ENCODE measurements at regions not wholly inside any gene's neighbourhood (a gene's known extent, or its start where the extent isn't known, plus 50 kb on each side); places are given as distances from the start of the nearest gene placed in this dataset.

DNA sequence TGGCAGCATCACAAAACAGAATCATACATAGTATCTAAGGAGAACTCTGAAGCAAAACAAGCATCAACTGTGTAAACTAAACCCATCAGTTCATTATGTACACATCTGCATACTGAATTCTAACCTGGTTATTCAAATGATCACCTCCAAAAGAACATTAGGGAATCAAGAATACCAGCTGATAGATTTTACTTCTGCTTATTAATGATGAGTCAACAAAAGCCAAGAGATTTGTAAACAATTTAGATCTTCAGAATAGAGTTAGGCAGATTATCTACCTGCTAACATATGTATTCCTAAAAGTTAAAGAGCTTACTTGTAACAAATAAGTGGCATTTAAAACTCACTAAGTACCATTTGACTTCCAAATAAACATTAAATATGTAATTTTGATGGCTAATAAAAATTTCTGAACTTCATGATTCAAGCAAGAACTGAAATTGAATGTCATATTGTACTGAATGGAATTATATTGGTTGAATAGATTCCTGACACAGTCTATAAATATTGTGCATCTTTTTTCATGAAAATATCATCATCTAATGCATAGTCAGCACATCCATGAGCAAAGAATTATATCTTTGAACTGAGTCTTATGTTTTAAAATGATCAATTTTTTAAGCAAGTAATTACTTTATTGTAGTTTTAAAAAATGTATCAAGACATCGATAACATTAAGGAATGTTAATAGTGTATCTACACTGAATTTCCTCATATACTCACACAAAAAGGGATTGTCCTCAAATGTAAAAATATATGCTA lies 470.5 kb downstream of the GRXCR1 start:
- TF ChIP-seq, protein P1, sequence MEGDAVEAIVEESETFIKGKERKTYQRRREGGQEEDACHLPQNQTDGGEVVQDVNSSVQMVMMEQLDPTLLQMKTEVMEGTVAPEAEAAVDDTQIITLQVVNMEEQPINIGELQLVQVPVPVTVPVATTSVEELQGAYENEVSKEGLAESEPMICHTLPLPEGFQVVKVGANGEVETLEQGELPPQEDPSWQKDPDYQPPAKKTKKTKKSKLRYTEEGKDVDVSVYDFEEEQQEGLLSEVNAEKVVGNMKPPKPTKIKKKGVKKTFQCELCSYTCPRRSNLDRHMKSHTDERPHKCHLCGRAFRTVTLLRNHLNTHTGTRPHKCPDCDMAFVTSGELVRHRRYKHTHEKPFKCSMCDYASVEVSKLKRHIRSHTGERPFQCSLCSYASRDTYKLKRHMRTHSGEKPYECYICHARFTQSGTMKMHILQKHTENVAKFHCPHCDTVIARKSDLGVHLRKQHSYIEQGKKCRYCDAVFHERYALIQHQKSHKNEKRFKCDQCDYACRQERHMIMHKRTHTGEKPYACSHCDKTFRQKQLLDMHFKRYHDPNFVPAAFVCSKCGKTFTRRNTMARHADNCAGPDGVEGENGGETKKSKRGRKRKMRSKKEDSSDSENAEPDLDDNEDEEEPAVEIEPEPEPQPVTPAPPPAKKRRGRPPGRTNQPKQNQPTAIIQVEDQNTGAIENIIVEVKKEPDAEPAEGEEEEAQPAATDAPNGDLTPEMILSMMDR (IDR thresholded peaks at IDR 0.05): no peak
- DNase-seq: no peak
- H3K36me3 Mint-ChIP-seq (ENCODE audit: low read depth): no peaks in the 10 kb centered on the region
- no peaks in the 10 kb centered on the region for H3K4me1 Mint-ChIP-seq (ENCODE audit: low read depth)
- no peaks in the 10 kb centered on the region; the same call in 1 of the 2 replicates for H3K27me3 Mint-ChIP-seq (ENCODE audit: insufficient read depth)
- no peak overlapping the region for H3K4me3 Mint-ChIP-seq
- H3K27ac Mint-ChIP-seq: no peak overlapping the region
- H3K9me3 Mint-ChIP-seq: peaks cover 15% of the 10 kb centered on the region

DNA sequence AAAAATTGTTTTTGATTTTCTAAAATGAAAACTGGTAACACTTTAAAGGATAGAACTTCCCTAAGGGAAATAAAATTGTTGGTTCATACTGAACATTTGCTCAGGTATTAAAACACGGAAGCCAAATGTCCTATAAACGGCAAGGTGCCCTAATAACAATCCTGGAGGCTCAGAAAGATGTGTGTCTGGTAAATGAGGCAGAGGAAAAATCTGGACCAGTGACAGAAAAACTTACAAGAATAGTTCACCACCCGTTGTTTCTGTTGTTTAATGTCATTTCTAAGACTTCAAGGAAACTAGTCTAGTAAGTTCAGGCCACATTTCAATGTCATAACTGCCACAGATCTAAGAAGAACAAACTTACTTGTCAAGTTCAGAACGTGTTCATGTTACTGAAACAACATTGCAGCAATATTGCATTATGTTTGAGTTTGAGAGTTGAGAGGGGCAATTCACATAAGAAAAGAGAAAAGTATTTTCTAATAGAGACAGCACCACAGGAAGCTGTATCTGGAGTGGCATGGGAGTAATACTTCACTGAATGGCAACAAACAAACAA lies 476.6 kb downstream of the GRXCR1 start:
- DNase-seq: no peak
- Mint-ChIP-seq H3K4me1 (ENCODE audit: low read depth) (no peaks in the 10 kb centered on the region), H3K9me3 (peaks cover 43% of the 10 kb centered on the region), H3K27ac (no peak overlapping the region), H3K27me3 (ENCODE audit: insufficient read depth) (no peaks in the 10 kb centered on the region; the same call in 1 of the 2 replicates), H3K36me3 (ENCODE audit: low read depth) (no peaks in the 10 kb centered on the region), H3K4me3 (no peak overlapping the region)
- TF ChIP-seq, protein P1 (IDR thresholded peaks at IDR 0.05): no peak

DNA sequence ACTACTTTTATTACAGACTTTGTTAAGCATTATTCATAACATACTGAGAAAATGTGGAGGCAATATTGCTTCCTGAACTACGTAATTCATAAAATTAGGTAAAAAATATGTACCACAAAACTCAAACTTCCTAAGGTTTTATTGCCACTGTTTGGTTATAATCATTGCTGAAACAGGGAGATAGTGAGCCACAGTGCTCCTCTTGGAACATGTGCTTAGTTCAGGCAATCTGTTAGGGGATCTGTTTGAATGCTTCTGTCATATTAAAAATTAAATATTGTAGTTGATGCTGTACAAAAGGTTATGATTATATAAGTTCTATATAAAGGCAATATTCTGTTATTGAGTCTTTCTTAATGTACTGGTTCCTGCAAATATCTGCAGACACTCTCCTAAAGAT lies 480.7 kb downstream of the GRXCR1 start:
- H3K27ac Mint-ChIP-seq: no peak overlapping the region
- H3K9me3 Mint-ChIP-seq: peaks cover 36% of the 10 kb centered on the region
- H3K4me3 Mint-ChIP-seq: no peak overlapping the region
- H3K27me3 Mint-ChIP-seq (ENCODE audit: insufficient read depth): no peaks in the 10 kb centered on the region; the same call in 1 of the 2 replicates
- no peak for DNase-seq
- TF ChIP-seq, protein P1 (IDR thresholded peaks at IDR 0.05): no peak
- H3K4me1 Mint-ChIP-seq (ENCODE audit: low read depth): no peaks in the 10 kb centered on the region
- H3K36me3 Mint-ChIP-seq (ENCODE audit: low read depth): no peaks in the 10 kb centered on the region

DNA sequence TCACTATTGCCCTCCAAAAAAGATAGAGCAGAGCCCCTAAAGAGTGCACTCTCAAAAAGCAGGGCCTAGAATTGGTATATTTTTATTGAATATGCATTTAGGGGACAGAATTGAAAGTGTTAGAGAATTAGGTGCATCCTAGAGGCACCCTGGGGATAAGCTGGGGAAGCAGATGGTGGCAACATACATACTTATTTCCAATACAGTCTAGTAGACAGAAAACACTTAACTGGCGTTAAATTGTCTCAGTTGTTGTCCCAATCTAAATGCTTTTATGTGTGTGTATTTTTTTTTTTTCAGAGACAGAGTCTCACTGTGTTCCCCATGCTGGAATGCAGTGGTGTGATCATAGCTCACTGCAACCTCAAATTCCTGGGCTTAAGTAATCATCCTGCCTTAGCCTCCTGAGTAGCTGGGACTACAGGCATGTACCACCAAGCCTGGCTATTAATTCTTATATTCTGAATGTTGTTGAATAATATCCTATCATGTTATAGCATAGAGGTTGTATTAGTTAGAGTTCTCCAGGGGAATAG lies 481.8 kb downstream of the GRXCR1 start:
- Mint-ChIP-seq H3K4me1 (ENCODE audit: low read depth) (no peaks in the 10 kb centered on the region), H3K9me3 (peaks cover 34% of the 10 kb centered on the region), H3K27me3 (ENCODE audit: insufficient read depth) (no peaks in the 10 kb centered on the region; the same call in 1 of the 2 replicates), H3K27ac (no peak overlapping the region), H3K4me3 (no peak overlapping the region), H3K36me3 (ENCODE audit: low read depth) (no peaks in the 10 kb centered on the region)
- TF ChIP-seq, protein P1 (IDR thresholded peaks at IDR 0.05): no peak
- no peak for DNase-seq

DNA sequence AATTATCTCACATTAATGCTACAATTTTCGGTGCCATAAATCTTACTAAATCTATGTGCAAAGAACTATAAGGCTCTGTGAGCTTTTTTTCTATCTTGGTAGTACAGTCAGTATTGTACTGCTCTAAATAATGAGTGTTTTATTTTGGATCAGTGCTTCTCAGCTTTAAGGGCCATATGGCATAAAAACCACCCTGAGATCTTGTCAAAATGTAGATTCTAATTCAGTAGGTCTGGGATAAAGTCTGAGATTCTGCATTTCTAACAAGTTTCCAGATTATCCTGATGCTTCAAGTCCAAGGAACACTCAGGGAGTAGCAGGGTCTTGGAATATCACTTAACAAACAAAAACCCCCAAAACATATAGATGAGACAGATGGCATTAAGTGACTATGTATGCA lies 486.5 kb downstream of the GRXCR1 start:
- no peak for DNase-seq
- H3K27ac Mint-ChIP-seq: no peak overlapping the region
- peaks cover 34% of the 10 kb centered on the region for H3K9me3 Mint-ChIP-seq
- no peaks in the 10 kb centered on the region for H3K27me3 Mint-ChIP-seq (ENCODE audit: insufficient read depth)
- H3K36me3 Mint-ChIP-seq (ENCODE audit: low read depth): no peaks in the 10 kb centered on the region; the same call in 1 of the 2 replicates
- TF ChIP-seq, protein P1 (IDR thresholded peaks at IDR 0.05): no peak
- no peaks in the 10 kb centered on the region for H3K4me1 Mint-ChIP-seq (ENCODE audit: low read depth)
- no peak overlapping the region for H3K4me3 Mint-ChIP-seq

All from HFFc6 (cell line).